B cell (primary cell): ENCODE measurements at regions not wholly inside any gene's neighbourhood (a gene's known extent, or its start where the extent isn't known, plus 50 kb on each side); places are given as distances from the start of the nearest gene placed in this dataset.

ENCODE experiments used
- ATAC-seq: fragments of 200-7000 bp; cut with Tn5 transposase; one replicate; pipeline ENCODE4 v1.10.0; 2021; ENCODE audit warnings: low read depth, mild to moderate bottlenecking, moderate number of reproducible peaks, moderate library complexity
- CTCF ChIA-PET: fragments of 350-600 bp; sonication (Branson Sonifier 250); formaldehyde crosslinking; loops from one replicate; lab custom pipeline; 2021; ENCODE audit warnings: antibody characterized with exemption, inconsistent platforms; lab: Charles Lee
- POLR2A ChIA-PET: fragments of 350-600 bp; sonication (Branson Sonifier 250); formaldehyde crosslinking; loops from one replicate; lab custom pipeline; 2021; ENCODE audit warnings: antibody characterized with exemption; lab: Charles Lee
- DNase-seq: peaks from one replicate; pipeline ENCODE4 v3.0.0; 2013
- H2AFZ ChIP-seq: 2 replicates; pipeline ENCODE4 v1.6.1; 2012; ENCODE audit warnings: mild to moderate bottlenecking, low read depth, low read length; ENCODE audit not compliant: insufficient read depth, poor library complexity, severe bottlenecking
- H3K27ac ChIP-seq, 2 donors: 1 replicate in 1 of 2; 2 replicates in 1 of 2; pipeline ENCODE4 v1.5.1; 2012 to 2013; ENCODE audit warnings: low read length in 2 of 2, mild to moderate bottlenecking in 2 of 2, moderate library complexity in 1 of 2
- H3K27me3 ChIP-seq, 4 experiments: fragments of 200-600 bp in 1 of 4; sonication (generic) in 1 of 4; replicated peaks in 1 of 4; 1 replicate in 2 of 4; 2 replicates in 2 of 4; pipeline versions ENCODE4 v1.6.1 to v1.7.0; 2013 to 2016; ENCODE audit warnings: low read length in 3 of 4, mild to moderate bottlenecking in 2 of 4, mixed read lengths in 1 of 4, moderate library complexity in 1 of 4; ENCODE audit not compliant: insufficient read depth in 4 of 4, control insufficient read depth in 3 of 4; ENCODE audit errors: control extremely low read depth in 1 of 4
- H3K36me3 ChIP-seq, 2 experiments: replicated peaks in 1 of 2; 1 replicate in 1 of 2; 2 replicates in 1 of 2; pipeline versions ENCODE4 v1.6.1 to v1.7.1; 2013; ENCODE audit warnings: low read length in 1 of 2; ENCODE audit not compliant: insufficient read depth in 2 of 2, control insufficient read depth in 1 of 2; ENCODE audit errors: control extremely low read depth in 1 of 2, extremely low read depth in 1 of 2
- H3K4me1 ChIP-seq, 2 donors: fragments of 200-600 bp in 1 of 2; sonication (generic) in 1 of 2; 1 replicate in 1 of 2; 2 replicates in 1 of 2; pipeline versions ENCODE4 v1.5.1 to v1.6.1; 2013 to 2017; ENCODE audit warnings: low read length in 2 of 2; ENCODE audit not compliant: control insufficient read depth in 2 of 2, insufficient read depth in 2 of 2
- H3K4me2 ChIP-seq: replicated peaks from 2 replicates; pipeline ENCODE3; 2012; ENCODE audit warnings: mild to moderate bottlenecking, low read depth, low read length; ENCODE audit not compliant: poor library complexity, severe bottlenecking
- H3K4me3 ChIP-seq, 5 experiments: fragments of 200-600 bp in 1 of 5; sonication (generic) in 1 of 5; 1 replicate in 3 of 5; 2 replicates in 2 of 5; pipeline versions ENCODE4 v1.5.1 to v1.7.0; 2011 to 2016; ENCODE audit warnings: low read length in 4 of 5, mild to moderate bottlenecking in 4 of 5, low read depth in 2 of 5, control low read depth in 1 of 5, moderate library complexity in 1 of 5; ENCODE audit not compliant: insufficient read depth in 1 of 5; ENCODE audit errors: control extremely low read depth in 1 of 5, extremely low read depth in 1 of 5
- H3K79me2 ChIP-seq: fragments of 200-600 bp; sonication (generic); one replicate; pipeline ENCODE4 v1.6.0; 2016; ENCODE audit warnings: low read length; ENCODE audit not compliant: control insufficient read depth, insufficient read depth
- H3K9ac ChIP-seq: fragments of 200-600 bp; sonication (generic); 2 replicates; pipeline ENCODE4 v1.6.1; 2017; ENCODE audit warnings: mild to moderate bottlenecking, low read length, moderate library complexity
- H3K9me3 ChIP-seq, 3 donors: one replicate each; pipeline versions ENCODE4 v1.6.1 to v1.7.1; 2013; ENCODE audit warnings: low read length in 2 of 3; ENCODE audit not compliant: control insufficient read depth in 2 of 3, insufficient read depth in 1 of 3; ENCODE audit errors: control extremely low read depth in 1 of 3
- H4K20me1 ChIP-seq: 2 replicates; pipeline ENCODE4 v1.6.0; 2012; ENCODE audit warnings: mild to moderate bottlenecking, low read length; ENCODE audit not compliant: insufficient read depth, control insufficient read depth, poor library complexity, severe bottlenecking
- H3K27ac Mint-ChIP-seq: one replicate; pipeline ENCODE4 v1.8.0; 2021; ENCODE audit warnings: mixed read lengths
- H3K27me3 Mint-ChIP-seq: one replicate; pipeline ENCODE4 v1.8.0; 2021; ENCODE audit warnings: mixed read lengths
- H3K4me1 Mint-ChIP-seq: one replicate; pipeline ENCODE4 v1.8.0; 2021; ENCODE audit warnings: mixed read lengths
- H3K4me3 Mint-ChIP-seq: one replicate; pipeline ENCODE4 v1.8.0; 2021; ENCODE audit warnings: mixed read lengths
- H3K9me3 Mint-ChIP-seq: one replicate; pipeline ENCODE4 v1.8.0; 2022; ENCODE audit warnings: mixed read lengths; ENCODE audit not compliant: insufficient read depth
- EZH2 ChIP-seq: IDR thresholded peaks from 2 replicates; pipeline ENCODE4 v1.6.1; 2012; ENCODE audit warnings: borderline replicate concordance, low read depth, mild to moderate bottlenecking, moderate library complexity, low read length; ENCODE audit not compliant: insufficient read depth, poor library complexity, severe bottlenecking
- WGBS: methylation state at CpG from one replicate; pipeline ENCODE4 v1.1.5; 2013; ENCODE audit warnings: missing lambda C conversion rate; ENCODE audit not compliant: insufficient coverage; 5-methylcytosine and 5-hydroxymethylcytosine counted together
- intact Hi-C: fragments of 100-400 bp; cut with micrococcal nuclease; formaldehyde crosslinking; loops from one replicate; pipeline ENCODE4 v1.10.0; 2022
- TF ChIP-seq, protein P1 (sequence below): fragments of 200-600 bp; IDR thresholded peaks from one replicate; pipeline ENCODE4 v1.8.0; 2022; ENCODE audit warnings: antibody characterized with exemption, mild to moderate bottlenecking

DNA sequence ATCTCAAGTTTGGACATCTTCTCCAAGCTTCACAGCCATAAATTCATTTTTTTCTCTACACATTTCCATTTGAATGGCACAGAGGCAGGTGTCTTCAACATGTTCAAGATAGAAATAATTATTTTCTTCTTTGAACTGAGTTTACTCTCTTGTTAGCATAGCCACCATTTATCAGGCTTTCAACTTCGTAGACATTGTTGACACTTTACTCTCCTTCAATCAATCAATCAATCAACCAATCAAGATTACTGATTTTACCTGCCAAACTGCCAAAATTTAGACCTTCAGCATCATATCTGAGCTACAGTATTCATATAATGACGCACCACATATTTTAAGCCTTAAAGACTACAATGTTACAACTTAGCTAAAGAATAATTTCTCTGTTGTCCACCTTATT is 300.1 kb upstream of the LUZP2 start:
- Histone ChIP-seq H2AFZ (no peak overlapping the region), H3K36me3 (no peaks in the 10 kb centered on the region), H3K27me3 (no peaks in the 10 kb centered on the region), H3K9me3 (no peaks in the 10 kb centered on the region), H4K20me1 (no peaks in the 10 kb centered on the region), H3K4me2 (no peak overlapping the region), H3K4me3 (no peak overlapping the region), H3K79me2 (no peaks in the 10 kb centered on the region), H3K9ac (no peak overlapping the region), H3K27ac (no peak overlapping the region), H3K4me1 (no peaks in the 10 kb centered on the region)
- Mint-ChIP-seq H3K27me3 (no peaks in the 10 kb centered on the region), H3K4me1 (no peaks in the 10 kb centered on the region), H3K4me3 (no peak overlapping the region), H3K27ac (no peak overlapping the region), H3K9me3 (peaks cover 9% of the 10 kb centered on the region)
- POLR2A ChIA-PET = no interaction called here
- no peak for ATAC-seq
- intact Hi-C loops = no loop called here
- 75% methylated on average over 1 of the region's 2 CpGs for WGBS
- CTCF ChIA-PET = no interaction called here
- TF ChIP-seq EZH2 = no peak
- TF ChIP-seq, protein P1, sequence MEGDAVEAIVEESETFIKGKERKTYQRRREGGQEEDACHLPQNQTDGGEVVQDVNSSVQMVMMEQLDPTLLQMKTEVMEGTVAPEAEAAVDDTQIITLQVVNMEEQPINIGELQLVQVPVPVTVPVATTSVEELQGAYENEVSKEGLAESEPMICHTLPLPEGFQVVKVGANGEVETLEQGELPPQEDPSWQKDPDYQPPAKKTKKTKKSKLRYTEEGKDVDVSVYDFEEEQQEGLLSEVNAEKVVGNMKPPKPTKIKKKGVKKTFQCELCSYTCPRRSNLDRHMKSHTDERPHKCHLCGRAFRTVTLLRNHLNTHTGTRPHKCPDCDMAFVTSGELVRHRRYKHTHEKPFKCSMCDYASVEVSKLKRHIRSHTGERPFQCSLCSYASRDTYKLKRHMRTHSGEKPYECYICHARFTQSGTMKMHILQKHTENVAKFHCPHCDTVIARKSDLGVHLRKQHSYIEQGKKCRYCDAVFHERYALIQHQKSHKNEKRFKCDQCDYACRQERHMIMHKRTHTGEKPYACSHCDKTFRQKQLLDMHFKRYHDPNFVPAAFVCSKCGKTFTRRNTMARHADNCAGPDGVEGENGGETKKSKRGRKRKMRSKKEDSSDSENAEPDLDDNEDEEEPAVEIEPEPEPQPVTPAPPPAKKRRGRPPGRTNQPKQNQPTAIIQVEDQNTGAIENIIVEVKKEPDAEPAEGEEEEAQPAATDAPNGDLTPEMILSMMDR = no peak
- DNase-seq = no peak

GRCh38 chr11:24198481-24198880 is 298.4 kb upstream of the LUZP2 start:
- Histone ChIP-seq H3K27ac (no peak overlapping the region), H3K4me3 (no peak overlapping the region), H3K27me3 (no peaks in the 10 kb centered on the region), H3K36me3 (no peaks in the 10 kb centered on the region), H3K4me2 (no peak overlapping the region), H3K9ac (no peak overlapping the region), H2AFZ (no peak overlapping the region), H3K4me1 (no peaks in the 10 kb centered on the region), H3K79me2 (no peaks in the 10 kb centered on the region), H3K9me3 (no peaks in the 10 kb centered on the region), H4K20me1 (no peaks in the 10 kb centered on the region)
- H3K4me1 Mint-ChIP-seq = no peaks in the 10 kb centered on the region
- TF ChIP-seq EZH2 = no peak
- TF ChIP-seq, protein P1 = no peak
- ChIA-PET POLR2A (no interaction called here), CTCF (no interaction called here)
- DNase-seq = no peak
- H3K4me3 Mint-ChIP-seq = no peak overlapping the region
- H3K27ac Mint-ChIP-seq = no peak overlapping the region
- intact Hi-C loops = no loop called here
- ATAC-seq = no peak
- no peaks in the 10 kb centered on the region for H3K27me3 Mint-ChIP-seq
- H3K9me3 Mint-ChIP-seq = no peaks in the 10 kb centered on the region
- WGBS = 100% methylated on average over 1 of the region's 5 CpGs
